PFSK-1 (cell line): ENCODE measurements at regions not wholly inside any gene's neighbourhood (a gene's known extent, or its start where the extent isn't known, plus 50 kb on each side); places are given as distances from the start of the nearest gene placed in this dataset.

Experiments
- POLR2AphosphoS5 ChIP-seq: IDR thresholded peaks from 2 replicates; pipeline ENCODE4 v1.6.1; 2012; ENCODE audit warnings: low read depth, mild to moderate bottlenecking, control low read depth, low read length, moderate library complexity
- REST ChIP-seq, 2 experiments: IDR thresholded peaks; 2 replicates each; pipeline versions ENCODE4 v1.6.1 to v1.8.0; 2011 to 2012; ENCODE audit warnings: low read depth in 2 of 2, low read length in 2 of 2, control low read depth in 1 of 2, inconsistent platforms in 1 of 2, mild to moderate bottlenecking in 1 of 2, moderate library complexity in 1 of 2; ENCODE audit not compliant: insufficient read depth in 1 of 2
- SIN3A ChIP-seq: IDR thresholded peaks from 2 replicates; pipeline ENCODE4 v1.6.1; 2012; ENCODE audit warnings: mild to moderate bottlenecking, low read length, moderate library complexity, borderline replicate concordance; ENCODE audit not compliant: insufficient read depth
- TAF1 ChIP-seq: IDR thresholded peaks from 2 replicates; pipeline ENCODE4 v1.6.1; 2012; ENCODE audit warnings: low read length, control low read depth, borderline replicate concordance; ENCODE audit not compliant: insufficient read depth

DNA sequence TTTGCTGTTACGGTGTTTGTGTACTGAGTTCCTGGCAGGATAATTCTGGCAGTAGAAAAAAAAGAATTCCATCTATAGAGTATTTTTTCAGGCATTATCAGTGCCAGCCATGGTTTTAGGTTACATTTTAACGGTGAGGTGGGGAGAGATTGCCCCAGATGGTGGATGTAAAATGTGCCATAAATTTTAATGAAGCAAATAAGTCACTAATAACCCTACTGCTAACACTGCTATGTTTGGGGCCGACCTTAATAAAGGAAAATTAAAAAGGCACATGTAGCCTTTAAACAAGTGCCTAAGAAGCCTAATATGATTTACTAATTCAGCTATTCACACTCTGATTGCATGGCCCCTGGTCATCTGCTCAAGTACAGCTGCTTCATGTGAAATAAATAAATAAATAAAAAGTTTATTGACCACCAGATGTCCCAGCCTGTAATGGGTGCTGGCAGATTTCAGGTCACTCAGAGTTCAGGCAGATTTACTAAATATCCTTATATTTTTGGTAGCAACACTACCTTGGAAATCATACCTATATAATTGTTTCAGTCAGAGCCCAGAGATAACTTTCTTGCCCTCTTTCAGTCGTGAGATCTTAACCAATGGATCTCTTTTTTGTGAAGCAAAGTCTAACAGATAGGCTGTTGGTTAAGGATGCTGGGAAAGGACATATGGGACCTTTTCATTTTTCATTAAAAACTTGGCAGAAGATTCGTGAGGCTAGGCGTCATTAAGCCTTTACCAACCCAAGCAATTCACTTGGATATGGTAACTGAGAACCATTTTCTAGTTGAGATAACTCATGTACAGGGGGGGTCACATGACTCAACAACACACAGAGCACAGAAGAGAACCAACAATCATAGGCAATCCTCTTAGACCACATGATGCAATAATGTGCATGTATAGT lies 495.0 kb upstream of the NRSN1 start:
- TF ChIP-seq POLR2AphosphoS5 (no peak), REST (IDR thresholded peaks at IDR 0.05; ENCODE audit: insufficient read depth in 1 of 2, low read depth in 2 of 2, low read length in 2 of 2) (no peak), TAF1 (no peak), SIN3A (no peak)
